HT-29 (cell line): ENCODE measurements at regions not wholly inside any gene's neighbourhood (a gene's known extent, or its start where the extent isn't known, plus 50 kb on each side); places are given as distances from the start of the nearest gene placed in this dataset.

Source experiments
- DNase-seq: peaks from one replicate; pipeline ENCODE4 v3.0.0-alpha.2; 2015; ENCODE audit warnings: low spot score

- no peak for DNase-seq
Measured at GRCh38 chr12:105803292-105803691, 335.5 kb downstream of the NUAK1 start.

GRCh38 chr12:105804591-105805265, 334.0 kb downstream of the NUAK1 start:
- DNase-seq, result no peak

- DNase-seq, result no peak
Measured at GRCh38 chr12:105805730-105806399, 332.9 kb downstream of the NUAK1 start.

- DNase-seq, result no peak
Measured at GRCh38 chr12:105806400-105806770, 332.4 kb downstream of the NUAK1 start.

- no peak for DNase-seq
Measured at GRCh38 chr12:105812366-105812765, 326.4 kb downstream of the NUAK1 start.

- no peak for DNase-seq
Measured at GRCh38 chr12:105813201-105813600, 325.6 kb downstream of the NUAK1 start.

GRCh38 chr12:105814283-105814682, 324.5 kb downstream of the NUAK1 start:
- no peak for DNase-seq

- no peak for DNase-seq
Measured at GRCh38 chr12:105819549-105819948, 319.2 kb downstream of the NUAK1 start.

GRCh38 chr12:105820429-105821125, 318.2 kb downstream of the NUAK1 start:
- DNase-seq, result no peak

DNA sequence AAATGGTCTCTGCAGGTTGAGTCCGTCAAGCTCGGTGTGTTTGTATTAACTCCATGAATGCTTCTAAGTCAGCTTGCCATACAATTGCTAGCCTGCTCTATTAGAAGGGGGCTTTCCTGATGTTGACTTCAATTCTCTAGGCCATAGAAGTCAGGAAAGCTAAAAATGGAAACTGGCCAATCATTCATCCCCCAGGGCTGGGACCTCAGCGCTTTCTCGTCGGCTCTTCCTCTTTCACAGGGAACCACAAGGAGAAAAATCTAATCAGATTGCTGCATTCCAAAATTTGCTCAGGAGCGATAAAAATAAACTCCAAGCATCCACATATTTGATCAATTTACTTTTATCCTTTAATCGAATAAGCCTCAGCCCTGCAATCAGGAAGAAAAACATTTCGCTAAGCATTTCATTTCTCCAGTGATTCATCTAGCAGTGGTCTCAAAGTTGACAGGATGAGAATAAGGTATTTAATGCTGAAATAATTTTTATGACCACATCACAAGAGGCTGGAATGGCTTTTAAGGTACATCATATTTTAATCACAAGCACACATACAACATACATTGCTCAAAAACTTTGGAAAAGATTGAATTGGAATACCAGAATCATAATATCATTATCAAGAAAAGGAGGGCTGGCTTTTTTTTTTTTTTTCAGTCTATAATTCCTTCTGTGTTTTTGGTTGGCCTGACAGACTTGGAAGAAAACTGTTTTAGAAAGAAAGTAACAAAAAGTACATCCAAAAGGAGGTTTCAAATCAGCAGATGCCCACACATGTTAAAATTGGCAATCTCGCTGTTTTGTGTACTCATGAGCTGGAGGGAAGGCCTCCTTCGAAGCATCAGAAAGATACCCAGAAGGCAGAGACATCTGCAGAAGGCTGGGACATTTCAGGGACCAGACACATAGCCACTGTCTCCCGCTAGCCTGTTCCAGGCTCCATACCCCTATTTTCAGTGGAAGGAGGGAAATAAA, 316.3 kb downstream of the NUAK1 start:
- no peak for DNase-seq

- no peak for DNase-seq
Measured at GRCh38 chr12:105823810-105824209, 314.9 kb downstream of the NUAK1 start.

- no peak for DNase-seq
Measured at GRCh38 chr12:105825141-105825540, 313.6 kb downstream of the NUAK1 start.

DNA sequence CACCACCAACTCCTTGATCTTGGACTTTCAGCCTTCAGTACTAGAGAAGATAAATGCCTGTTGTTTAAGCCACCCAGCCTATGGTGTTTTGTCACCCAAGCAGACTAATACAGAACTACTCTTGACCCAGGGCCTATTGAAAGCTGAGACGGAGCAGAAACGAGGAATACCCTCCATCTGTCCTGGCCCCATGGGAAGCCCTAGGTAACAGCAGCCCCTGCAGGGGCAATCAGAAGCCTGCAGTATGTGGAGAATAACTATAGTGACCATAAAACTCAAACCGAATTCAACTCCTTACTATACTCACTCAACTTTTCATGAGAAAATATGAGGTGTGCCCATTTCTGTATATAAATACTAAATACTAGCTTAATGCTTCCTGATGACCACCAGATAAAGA, 307.4 kb downstream of the NUAK1 start:
- no peak for DNase-seq

GRCh38 chr12:105832021-105832420, 306.7 kb downstream of the NUAK1 start:
- DNase-seq, result no peak

DNA sequence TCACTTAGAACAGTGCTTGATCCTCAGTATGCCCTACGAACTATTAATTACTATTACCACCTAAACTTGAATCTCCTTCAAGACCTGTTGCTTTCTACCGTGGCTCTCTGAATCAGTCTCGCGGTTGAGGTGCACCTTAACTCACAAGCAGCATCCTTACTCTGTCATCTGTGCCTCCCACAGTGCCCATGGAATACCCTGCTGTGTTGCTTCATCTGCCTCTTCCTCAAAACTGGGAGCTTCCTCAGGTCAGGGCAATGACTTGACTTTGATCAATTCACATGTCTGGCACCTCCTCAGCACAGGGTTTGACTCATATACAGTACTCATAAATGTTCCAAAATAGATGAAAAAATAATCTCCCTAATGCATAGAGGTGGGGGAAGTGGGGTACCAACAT, 305.9 kb downstream of the NUAK1 start:
- DNase-seq, result no peak

DNA sequence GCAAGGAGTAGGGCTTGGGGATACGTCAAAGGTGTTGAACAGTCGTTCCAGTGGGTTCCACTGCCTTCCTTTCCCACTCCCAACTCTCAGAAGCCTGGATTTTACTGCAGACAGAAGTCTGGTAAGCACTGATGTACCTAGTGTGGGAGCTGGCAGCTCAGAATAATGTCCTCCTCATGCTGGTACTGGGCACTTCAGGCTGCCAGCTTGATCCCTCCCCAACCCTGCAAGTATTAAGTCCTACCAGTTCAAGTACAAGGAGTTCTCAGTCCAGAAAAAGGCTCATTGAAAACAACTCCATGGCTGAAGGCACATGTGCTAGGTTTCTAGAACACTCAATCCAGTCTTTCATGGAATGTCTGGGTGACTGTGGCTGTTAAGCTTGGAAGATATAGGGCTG, 304.3 kb downstream of the NUAK1 start:
- no peak for DNase-seq

- no peak for DNase-seq
Measured at GRCh38 chr12:105835580-105836241, 303.0 kb downstream of the NUAK1 start.

- DNase-seq, result no peak
Measured at GRCh38 chr12:105836242-105836622, 302.5 kb downstream of the NUAK1 start.

- no peak for DNase-seq
Measured at GRCh38 chr12:105839629-105840127, 299.1 kb downstream of the NUAK1 start.

DNA sequence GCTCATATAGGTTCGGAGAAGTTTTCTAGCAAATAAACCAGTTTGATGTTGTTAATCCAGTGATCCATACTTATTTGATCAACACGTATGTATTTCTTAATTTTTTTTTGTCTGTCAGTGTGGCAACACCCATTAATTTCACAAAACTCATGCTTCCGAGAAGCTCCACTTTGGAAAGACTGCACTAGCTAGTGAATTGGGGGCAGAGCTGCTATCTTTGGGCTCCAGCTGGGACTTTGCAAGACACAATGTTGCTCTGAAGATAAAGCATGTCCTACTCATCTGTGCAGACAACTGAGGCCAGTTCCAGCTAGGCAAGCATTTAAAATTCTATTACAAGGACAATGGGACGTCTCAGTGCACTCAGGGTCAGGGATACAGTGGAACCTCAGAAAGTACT, 298.4 kb downstream of the NUAK1 start:
- no peak for DNase-seq

- no peak for DNase-seq
Measured at GRCh38 chr12:105841840-105842239, 296.9 kb downstream of the NUAK1 start.
